ENCODE measurements at regions not wholly inside any gene's neighbourhood (a gene's known extent, or its start where the extent isn't known, plus 50 kb on each side); places are given as distances from the start of the nearest gene placed in this dataset.

DNA sequence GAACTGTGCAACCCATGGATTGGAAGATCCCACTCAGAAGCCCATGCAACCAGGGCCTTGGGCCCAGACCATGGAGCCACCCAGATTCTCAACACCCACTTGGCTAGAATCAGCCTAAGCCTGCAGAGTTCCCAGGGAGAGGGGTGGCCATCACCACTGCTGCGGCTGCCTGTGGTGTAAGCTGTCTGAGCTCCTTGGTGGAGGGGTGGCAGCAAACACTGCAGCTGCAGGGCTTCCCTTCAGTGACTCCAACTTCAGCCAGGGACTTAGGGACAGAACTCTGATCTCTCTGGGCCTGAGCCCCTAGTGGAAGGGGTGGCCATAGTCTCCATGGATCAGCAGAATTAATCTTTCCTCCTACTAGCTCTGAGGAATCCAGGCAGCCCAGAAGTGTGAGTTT is 72.5 kb downstream of the RAD51AP2 start:
- H3K4me3 Mint-ChIP-seq: no peak overlapping the region
- TF ChIP-seq STAT1 (IDR thresholded peaks at IDR 0.05; ENCODE audit: unreplicated experiment) (no peak), ZNF331 (CRISPR knock-in tag; IDR thresholded peaks at IDR 0.05; ENCODE audit: low read depth) (no peak), NANOG (IDR thresholded peaks at IDR 0.05; ENCODE audit: borderline replicate concordance) (no peak), POLR2AphosphoS5 (IDR thresholded peaks at IDR 0.05; ENCODE audit: low read depth) (no peak), ZNF114 (CRISPR knock-in tag; IDR thresholded peaks at IDR 0.05) (no peak), CREB1 (CRISPR knock-in tag; IDR thresholded peaks at IDR 0.05; ENCODE audit: low read depth) (no peak), JUNB (IDR thresholded peaks at IDR 0.05; ENCODE audit: unreplicated experiment) (no peak), EZH2 (IDR thresholded peaks at IDR 0.05; ENCODE audit: low read depth, unreplicated experiment) (no peak), EZH2phosphoT487 (IDR thresholded peaks at IDR 0.05; ENCODE audit: unreplicated experiment) (no peak)
- TF ChIP-seq, protein P1, sequence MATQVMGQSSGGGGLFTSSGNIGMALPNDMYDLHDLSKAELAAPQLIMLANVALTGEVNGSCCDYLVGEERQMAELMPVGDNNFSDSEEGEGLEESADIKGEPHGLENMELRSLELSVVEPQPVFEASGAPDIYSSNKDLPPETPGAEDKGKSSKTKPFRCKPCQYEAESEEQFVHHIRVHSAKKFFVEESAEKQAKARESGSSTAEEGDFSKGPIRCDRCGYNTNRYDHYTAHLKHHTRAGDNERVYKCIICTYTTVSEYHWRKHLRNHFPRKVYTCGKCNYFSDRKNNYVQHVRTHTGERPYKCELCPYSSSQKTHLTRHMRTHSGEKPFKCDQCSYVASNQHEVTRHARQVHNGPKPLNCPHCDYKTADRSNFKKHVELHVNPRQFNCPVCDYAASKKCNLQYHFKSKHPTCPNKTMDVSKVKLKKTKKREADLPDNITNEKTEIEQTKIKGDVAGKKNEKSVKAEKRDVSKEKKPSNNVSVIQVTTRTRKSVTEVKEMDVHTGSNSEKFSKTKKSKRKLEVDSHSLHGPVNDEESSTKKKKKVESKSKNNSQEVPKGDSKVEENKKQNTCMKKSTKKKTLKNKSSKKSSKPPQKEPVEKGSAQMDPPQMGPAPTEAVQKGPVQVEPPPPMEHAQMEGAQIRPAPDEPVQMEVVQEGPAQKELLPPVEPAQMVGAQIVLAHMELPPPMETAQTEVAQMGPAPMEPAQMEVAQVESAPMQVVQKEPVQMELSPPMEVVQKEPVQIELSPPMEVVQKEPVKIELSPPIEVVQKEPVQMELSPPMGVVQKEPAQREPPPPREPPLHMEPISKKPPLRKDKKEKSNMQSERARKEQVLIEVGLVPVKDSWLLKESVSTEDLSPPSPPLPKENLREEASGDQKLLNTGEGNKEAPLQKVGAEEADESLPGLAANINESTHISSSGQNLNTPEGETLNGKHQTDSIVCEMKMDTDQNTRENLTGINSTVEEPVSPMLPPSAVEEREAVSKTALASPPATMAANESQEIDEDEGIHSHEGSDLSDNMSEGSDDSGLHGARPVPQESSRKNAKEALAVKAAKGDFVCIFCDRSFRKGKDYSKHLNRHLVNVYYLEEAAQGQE (IDR thresholded peaks at IDR 0.05; ENCODE audit: unreplicated experiment): no peak
- TF ChIP-seq, protein P2, sequence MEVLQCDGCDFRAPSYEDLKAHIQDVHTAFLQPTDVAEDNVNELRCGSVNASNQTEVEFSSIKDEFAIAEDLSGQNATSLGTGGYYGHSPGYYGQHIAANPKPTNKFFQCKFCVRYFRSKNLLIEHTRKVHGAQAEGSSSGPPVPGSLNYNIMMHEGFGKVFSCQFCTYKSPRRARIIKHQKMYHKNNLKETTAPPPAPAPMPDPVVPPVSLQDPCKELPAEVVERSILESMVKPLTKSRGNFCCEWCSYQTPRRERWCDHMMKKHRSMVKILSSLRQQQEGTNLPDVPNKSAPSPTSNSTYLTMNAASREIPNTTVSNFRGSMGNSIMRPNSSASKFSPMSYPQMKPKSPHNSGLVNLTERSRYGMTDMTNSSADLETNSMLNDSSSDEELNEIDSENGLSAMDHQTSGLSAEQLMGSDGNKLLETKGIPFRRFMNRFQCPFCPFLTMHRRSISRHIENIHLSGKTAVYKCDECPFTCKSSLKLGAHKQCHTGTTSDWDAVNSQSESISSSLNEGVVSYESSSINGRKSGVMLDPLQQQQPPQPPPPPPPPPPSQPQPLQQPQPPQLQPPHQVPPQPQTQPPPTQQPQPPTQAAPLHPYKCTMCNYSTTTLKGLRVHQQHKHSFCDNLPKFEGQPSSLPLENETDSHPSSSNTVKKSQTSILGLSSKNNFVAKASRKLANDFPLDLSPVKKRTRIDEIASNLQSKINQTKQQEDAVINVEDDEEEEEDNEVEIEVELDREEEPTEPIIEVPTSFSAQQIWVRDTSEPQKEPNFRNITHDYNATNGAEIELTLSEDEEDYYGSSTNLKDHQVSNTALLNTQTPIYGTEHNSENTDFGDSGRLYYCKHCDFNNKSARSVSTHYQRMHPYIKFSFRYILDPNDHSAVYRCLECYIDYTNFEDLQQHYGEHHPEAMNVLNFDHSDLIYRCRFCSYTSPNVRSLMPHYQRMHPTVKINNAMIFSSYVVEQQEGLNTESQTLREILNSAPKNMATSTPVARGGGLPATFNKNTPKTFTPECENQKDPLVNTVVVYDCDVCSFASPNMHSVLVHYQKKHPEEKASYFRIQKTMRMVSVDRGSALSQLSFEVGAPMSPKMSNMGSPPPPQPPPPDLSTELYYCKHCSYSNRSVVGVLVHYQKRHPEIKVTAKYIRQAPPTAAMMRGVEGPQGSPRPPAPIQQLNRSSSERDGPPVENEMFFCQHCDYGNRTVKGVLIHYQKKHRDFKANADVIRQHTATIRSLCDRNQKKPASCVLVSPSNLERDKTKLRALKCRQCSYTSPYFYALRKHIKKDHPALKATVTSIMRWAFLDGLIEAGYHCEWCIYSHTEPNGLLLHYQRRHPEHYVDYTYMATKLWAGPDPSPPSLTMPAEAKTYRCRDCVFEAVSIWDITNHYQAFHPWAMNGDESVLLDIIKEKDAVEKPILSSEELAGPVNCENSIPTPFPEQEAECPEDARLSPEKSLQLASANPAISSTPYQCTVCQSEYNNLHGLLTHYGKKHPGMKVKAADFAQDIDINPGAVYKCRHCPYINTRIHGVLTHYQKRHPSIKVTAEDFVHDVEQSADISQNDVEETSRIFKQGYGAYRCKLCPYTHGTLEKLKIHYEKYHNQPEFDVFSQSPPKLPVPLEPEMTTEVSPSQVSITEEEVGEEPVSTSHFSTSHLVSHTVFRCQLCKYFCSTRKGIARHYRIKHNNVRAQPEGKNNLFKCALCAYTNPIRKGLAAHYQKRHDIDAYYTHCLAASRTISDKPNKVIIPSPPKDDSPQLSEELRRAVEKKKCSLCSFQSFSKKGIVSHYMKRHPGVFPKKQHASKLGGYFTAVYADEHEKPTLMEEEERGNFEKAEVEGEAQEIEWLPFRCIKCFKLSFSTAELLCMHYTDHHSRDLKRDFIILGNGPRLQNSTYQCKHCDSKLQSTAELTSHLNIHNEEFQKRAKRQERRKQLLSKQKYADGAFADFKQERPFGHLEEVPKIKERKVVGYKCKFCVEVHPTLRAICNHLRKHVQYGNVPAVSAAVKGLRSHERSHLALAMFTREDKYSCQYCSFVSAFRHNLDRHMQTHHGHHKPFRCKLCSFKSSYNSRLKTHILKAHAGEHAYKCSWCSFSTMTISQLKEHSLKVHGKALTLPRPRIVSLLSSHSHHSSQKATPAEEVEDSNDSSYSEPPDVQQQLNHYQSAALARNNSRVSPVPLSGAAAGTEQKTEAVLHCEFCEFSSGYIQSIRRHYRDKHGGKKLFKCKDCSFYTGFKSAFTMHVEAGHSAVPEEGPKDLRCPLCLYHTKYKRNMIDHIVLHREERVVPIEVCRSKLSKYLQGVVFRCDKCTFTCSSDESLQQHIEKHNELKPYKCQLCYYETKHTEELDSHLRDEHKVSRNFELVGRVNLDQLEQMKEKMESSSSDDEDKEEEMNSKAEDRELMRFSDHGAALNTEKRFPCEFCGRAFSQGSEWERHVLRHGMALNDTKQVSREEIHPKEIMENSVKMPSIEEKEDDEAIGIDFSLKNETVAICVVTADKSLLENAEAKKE (CRISPR knock-in tag; IDR thresholded peaks at IDR 0.05): no peak
- TF ChIP-seq, protein P3, sequence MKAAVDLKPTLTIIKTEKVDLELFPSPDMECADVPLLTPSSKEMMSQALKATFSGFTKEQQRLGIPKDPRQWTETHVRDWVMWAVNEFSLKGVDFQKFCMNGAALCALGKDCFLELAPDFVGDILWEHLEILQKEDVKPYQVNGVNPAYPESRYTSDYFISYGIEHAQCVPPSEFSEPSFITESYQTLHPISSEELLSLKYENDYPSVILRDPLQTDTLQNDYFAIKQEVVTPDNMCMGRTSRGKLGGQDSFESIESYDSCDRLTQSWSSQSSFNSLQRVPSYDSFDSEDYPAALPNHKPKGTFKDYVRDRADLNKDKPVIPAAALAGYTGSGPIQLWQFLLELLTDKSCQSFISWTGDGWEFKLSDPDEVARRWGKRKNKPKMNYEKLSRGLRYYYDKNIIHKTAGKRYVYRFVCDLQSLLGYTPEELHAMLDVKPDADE (IDR thresholded peaks at IDR 0.05): no peak
- TF ChIP-seq, protein P4, sequence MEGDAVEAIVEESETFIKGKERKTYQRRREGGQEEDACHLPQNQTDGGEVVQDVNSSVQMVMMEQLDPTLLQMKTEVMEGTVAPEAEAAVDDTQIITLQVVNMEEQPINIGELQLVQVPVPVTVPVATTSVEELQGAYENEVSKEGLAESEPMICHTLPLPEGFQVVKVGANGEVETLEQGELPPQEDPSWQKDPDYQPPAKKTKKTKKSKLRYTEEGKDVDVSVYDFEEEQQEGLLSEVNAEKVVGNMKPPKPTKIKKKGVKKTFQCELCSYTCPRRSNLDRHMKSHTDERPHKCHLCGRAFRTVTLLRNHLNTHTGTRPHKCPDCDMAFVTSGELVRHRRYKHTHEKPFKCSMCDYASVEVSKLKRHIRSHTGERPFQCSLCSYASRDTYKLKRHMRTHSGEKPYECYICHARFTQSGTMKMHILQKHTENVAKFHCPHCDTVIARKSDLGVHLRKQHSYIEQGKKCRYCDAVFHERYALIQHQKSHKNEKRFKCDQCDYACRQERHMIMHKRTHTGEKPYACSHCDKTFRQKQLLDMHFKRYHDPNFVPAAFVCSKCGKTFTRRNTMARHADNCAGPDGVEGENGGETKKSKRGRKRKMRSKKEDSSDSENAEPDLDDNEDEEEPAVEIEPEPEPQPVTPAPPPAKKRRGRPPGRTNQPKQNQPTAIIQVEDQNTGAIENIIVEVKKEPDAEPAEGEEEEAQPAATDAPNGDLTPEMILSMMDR (conservative IDR thresholded peaks at IDR 0.05; ENCODE audit: low read depth in 2 of 2): no peak
- Histone ChIP-seq H2AFZ (no peak overlapping the region), H4K20me1 (replicated peaks; ENCODE audit: insufficient read depth) (no peaks in the 10 kb centered on the region), H3K4me3 (no peak overlapping the region), H3F3A (replicated peaks; ENCODE audit: low read depth) (no peaks in the 10 kb centered on the region), H3K36me3 (ENCODE audit: insufficient read depth) (no peaks in the 10 kb centered on the region), H3K79me2 (replicated peaks; ENCODE audit: insufficient read depth) (no peaks in the 10 kb centered on the region), H3K27me3 (ENCODE audit: insufficient read depth) (no peaks in the 10 kb centered on the region), H3K9me2 (ENCODE audit: insufficient read depth) (peaks cover 8% of the 10 kb centered on the region; the same call in 1 of the 2 replicates), H3K4me1 (ENCODE audit: insufficient read depth) (no peaks in the 10 kb centered on the region), H3K4me2 (no peak overlapping the region), H3K27ac (ENCODE audit: low read depth) (no peak overlapping the region)
- no peak for DNase-seq (ENCODE audit: low spot score)
- ATAC-seq: no peak
- no peak overlapping the region for H3K27ac Mint-ChIP-seq
- 0 out of 3 replicates have a peak, but pooled peaks cover 4% of the 10 kb centered on the region for H3K36me3 Mint-ChIP-seq (ENCODE audit: low read depth)
- H3K9me3 Mint-ChIP-seq: peaks cover 7% of the 10 kb centered on the region
- peaks cover 12% of the 10 kb centered on the region for H3K4me1 Mint-ChIP-seq
- peaks cover 4% of the 10 kb centered on the region for H3K27me3 Mint-ChIP-seq (ENCODE audit: insufficient read depth, low read depth, poor library complexity)

Data from GM23338 (cell line).